Stimulated activated CD4-positive, alpha-beta T cell treated with anti-CD3 and anti-CD28 coated beads, Interleukin-1b, Interleukin-23, amount 100 ng/mL, for 48 hours (primary cell): ENCODE measurements at regions not wholly inside any gene's neighbourhood (a gene's known extent, or its start where the extent isn't known, plus 50 kb on each side); places are given as distances from the start of the nearest gene placed in this dataset.

Source experiments
- DNase-seq: peaks from one replicate; pipeline ENCODE4 v3.0.0-alpha.2; 2020

DNA sequence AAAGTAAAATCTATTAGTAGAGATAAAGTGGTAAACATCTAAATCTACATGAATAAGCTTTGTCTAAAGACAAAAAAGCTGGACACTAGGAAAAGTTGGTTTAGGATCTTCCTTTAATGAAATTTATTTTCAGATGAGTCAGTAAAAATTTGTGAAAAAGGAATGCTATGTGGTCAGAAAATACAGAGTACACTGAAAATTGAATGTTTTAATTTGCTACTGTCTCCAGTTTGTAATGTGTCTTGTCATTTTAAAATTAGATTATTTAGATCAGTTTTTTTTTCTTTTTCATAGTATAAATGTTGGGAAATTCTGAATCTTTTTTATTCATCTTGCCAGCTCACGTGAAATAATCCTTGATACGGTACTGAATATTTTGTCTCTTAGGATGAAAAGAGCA is 56.9 kb downstream of the SLITRK6 start:
- DNase-seq, result no peak

DNA sequence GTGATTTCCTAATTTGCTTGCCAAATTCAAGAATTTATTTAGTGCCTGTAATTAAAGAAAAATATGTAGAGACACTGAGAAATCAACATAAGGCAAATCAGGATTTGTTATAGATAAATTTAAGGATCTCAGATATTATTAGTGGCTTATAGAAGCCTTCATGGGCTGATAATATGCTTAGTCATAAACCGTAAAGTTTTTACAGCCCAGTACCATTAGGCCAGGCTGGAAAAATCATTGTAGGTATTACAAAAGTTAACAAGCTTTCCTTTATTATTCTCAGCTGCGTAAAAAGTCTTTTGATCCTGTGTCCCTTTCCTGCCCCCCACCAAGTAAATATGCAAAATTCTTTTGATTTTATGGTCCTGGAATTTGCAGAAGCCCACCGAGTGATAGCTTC is 58.2 kb downstream of the SLITRK6 start:
- no peak for DNase-seq

DNA sequence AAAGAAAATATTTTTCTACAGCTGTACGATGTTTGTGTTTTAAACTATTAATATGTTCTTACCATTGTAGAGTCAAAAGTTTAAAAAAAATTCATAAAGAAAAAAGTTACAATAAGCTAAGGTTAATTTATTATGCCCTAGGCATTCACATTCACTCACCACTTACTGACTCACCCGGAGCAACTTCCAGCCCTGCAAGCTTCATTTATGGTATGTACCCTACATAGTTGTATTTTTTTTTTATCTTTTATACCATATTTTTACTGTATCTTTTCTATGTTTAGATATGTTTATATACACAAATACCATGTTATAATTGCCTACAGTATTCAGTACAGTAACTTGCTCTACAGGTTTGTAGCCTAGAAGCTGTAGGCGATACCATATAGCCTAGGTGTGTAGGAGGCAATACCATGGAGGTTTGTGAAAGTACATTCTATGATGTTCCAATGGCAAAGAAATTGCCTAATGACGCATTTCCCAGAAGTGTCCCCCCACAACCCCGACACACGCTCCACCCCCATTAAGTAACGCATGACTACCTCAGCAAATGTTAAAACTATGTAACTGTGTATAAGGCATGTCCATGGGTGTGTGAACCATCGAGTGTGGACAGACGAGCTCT is 60.4 kb downstream of the SLITRK6 start:
- DNase-seq, result no peak

DNA sequence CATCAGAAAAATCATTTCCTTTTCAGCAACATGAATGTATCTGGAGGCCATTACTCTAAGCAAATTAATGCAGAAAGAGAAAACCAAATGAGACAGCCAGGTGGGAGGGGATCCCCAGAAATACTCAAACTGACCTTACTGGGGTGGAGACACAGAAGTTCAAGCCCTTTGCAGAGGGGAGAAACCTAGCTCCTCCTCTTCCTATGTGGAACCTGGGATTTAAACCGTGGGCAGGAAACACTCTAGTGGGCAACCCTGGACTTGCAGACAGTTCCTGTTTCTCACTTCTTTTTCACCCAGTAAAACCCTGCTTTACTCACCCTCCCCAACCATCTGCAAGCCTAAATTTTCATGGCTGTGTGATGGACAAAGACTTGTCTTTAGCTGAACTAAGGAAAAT is 61.3 kb downstream of the SLITRK6 start:
- no peak for DNase-seq

DNA sequence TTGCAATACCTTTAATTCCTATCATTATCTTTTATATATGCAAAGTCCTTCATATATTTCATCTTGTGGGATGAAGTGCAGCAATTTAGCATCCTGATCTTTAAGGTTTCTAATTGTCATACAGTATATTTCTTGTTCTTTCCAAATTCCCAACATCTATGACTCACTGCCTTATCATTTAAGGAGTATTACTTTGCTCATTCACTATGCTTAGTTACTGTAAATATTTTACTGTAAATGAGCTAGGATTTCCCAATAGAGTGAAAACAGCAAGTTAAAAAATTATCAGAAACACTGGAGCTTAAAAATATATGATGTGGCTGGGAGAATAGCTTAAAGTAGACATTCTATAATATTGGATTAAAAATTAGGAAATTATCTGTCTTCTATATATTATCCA is 69.9 kb downstream of the SLITRK6 start:
- DNase-seq, result no peak

DNA sequence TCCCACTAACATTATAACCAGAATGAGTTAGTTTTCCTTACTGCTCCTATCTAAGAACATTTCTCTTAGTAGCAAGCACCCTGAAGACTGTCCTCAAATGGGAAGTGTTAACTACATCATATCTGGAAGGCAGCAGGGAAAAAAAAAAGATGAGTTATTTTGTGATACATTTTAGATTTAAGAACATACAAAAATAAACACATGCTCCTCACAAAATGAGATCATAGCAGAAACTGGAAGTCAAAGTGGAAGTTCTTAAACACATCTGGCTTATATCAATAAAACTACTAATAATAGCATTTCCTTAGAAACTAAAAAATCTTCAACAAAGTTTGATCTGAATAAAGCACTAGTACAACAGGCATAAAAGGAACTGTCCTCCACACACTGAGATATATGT is 70.4 kb downstream of the SLITRK6 start:
- no peak for DNase-seq

DNA sequence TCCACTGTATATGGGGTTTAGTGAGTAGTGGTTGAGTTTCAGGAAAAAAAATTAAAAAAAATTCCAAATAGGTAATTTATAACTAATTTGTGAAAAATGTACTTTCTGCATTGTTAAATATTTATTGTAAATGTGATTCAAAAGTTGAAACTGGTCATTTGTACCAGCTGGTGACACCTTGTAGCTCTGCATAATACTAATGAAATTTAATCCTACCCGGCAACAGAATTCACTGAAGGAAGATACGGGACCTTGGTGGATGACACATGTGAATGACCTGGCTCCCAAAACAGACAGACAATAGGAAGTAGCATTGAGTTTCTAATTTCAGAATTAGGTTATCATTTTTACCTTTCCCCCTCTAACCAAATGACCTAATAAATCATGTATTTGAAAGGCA is 73.8 kb downstream of the SLITRK6 start:
- no peak for DNase-seq

DNA sequence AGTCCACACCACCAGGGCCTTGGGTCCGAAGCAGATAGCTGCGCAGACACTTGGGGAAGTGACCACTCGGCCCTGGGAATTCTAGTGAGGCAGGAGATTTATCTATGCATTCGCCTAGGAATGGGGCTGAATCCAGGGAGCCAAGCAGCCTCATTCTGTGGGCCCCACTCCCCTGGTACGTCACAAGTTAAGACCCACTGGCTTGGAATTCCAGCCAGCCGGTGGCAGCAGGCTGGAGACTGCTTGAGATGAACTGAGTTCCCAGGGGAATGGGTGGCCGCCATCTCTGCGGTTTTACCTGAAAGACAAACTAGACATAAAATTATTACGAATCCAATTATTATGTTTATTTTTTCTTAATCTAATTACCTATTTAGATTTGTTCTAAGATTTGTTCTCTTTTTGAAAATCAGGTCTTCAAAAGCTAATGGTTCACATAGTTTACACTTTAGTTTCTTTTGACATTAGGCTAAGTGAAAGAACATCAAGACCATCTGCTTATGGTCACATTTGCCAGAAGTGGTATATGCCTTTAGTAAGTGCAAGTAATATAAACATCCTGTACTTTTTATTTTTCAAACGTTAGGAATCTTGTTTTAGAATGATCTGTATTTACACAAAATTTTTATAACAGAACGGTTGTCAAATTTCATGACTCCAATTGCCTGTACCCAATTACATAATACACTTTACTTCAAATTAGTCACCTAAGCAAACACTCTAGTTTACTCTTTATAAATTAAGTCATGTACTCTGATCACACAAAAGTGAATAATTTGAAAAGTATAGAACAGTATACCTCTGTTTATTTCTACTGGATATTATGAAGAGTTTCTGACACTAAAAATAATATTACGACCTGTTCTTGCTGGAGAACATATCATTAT is 74.4 kb downstream of the SLITRK6 start:
- no peak for DNase-seq

DNA sequence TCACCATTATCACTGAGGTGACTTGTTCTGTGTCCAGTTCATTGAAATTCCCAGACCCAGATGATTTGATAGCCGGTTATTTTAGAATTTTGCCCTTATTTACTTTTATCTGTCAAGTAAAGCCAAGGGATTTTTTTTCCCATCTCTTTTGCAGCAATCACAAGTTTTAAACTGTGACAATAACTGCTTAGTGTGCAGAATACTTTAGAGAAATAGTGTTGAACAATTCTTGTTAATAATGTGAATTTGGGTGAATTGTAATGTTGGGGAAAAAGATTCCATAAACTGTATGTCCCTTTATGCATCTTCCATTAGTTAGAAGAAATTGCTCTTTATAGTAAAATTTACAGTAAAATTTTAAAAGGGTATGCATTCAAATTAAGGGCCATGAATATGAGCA is 79.5 kb downstream of the SLITRK6 start:
- no peak for DNase-seq

DNA sequence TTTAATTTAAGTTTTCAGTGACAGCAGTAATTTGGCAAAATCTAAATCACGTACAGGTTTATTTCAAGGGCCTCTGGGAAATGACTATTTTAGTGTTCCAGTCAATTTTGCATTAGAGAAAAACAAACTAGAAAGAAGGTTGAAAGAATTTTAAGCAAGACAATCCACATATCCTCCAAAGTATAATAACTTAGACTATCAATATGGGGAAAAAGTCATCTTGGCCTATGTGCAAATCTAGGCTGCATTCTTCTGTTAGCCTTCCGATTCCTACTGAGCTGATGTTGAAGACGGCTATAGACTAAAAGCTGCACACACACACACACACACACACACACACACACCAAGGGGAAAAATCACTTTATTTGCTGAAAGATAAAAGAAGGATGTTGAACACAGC is 81.3 kb downstream of the SLITRK6 start:
- DNase-seq, result no peak

DNA sequence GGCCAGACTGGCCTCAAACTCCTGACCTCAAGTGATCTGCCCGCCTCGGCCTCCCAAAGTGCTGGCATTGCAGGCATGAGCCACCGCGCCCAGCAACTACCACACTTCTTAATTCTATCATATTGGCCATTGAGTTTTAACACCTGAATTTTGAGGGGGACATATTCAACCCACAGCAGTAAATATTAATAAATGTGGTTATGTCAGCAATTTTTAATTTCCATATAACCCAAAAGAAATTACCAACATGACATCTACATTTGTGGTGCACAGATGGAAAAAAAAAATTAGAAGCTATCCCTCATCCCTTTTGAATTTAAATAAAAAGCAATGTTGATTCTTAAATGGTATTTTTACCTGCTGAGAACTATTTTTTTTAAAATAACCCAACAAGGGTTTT is 88.7 kb downstream of the SLITRK6 start:
- DNase-seq, result no peak

DNA sequence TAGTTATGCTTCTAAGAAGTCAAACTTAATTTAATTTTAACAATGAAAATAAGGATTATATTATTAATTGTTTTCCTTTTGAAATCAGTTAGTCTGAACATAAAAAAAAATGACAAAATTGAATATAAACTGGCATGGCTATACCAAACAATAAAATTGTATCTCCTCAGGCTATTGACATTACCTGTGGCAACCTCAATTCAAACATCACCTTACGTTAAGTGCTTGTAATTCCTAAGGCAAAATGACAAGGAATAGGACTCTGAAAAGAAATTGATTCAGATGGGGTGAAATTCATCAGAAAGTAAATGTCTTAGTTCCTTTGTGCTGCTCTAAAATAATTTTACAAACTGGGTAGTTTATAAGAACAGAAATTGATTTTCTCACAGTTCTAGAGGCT is 89.5 kb downstream of the SLITRK6 start:
- DNase-seq, result no peak

DNA sequence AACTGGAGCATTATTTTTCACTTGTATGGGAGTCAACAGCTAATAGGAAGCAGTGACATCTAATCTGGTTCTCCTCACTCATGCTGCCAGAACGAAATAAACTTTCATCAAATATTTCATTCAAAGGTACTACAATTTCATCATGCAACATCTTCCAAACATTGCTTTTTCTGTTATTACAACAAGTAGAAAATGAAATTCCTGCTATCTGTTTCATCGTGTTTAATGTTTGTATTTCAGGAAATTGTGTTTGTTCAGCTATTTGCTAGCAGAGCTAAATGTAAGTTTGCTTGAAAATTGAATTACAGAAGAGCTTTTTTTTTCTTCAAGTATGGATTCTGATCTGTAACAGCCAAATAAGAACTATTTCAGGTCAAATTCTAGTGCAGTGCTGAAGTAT is 90.1 kb downstream of the SLITRK6 start:
- no peak for DNase-seq

DNA sequence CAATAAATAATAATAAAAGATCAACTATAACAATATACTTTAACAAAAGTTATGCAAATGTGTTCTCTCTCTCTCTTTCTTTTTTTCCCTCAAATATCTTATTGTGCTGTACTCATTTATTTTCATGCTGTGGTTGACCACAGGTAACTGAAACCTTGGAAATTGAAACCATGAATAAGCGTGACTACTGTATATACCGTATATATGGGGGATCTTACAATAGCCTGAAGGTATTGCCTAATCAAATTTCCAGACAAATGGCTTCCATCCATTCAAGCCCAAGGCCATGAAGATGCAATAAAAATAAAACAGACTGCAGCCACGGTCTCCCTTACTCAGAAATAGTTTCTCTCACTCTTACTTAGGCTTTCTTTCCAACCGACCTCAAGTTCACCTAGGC is 98.3 kb downstream of the SLITRK6 start:
- DNase-seq, result no peak

DNA sequence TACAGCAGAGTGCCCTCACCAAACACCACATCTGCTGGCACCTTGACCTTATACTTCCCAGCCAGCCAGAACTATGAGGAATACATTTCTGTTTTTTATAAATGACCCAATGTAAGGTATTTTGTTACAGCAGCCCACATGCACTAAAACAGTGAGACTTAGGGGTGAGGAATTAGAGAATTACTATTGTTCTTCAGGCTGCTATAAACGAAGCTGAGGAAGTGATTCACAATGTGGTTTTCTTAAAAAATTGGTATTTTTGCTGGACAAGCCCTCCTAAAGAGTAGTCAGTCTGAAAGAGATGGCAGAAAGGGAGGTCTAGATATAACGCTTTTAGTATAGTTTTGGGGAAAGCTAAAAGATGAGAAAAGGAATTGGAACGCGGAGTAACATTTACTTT is 101.0 kb downstream of the SLITRK6 start:
- no peak for DNase-seq

DNA sequence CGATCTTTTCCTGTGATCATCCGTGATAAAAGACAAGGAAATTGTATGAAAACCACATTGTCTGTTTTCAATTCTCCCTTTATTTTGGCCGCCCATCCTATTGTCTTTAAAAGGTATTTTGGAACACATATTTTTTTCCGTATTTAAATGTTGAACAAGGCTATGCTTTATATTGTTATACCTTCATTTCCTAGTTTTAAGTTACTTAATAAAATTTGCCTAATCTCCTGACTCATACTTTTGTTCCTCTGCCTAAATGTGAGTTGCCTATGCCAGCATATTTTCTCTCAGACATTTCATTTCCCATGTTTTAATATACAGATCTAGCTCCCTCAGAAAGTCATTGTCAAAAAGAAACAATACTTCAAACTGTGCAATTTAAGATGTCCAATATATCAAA is 104.2 kb downstream of the SLITRK6 start:
- DNase-seq, result no peak

DNA sequence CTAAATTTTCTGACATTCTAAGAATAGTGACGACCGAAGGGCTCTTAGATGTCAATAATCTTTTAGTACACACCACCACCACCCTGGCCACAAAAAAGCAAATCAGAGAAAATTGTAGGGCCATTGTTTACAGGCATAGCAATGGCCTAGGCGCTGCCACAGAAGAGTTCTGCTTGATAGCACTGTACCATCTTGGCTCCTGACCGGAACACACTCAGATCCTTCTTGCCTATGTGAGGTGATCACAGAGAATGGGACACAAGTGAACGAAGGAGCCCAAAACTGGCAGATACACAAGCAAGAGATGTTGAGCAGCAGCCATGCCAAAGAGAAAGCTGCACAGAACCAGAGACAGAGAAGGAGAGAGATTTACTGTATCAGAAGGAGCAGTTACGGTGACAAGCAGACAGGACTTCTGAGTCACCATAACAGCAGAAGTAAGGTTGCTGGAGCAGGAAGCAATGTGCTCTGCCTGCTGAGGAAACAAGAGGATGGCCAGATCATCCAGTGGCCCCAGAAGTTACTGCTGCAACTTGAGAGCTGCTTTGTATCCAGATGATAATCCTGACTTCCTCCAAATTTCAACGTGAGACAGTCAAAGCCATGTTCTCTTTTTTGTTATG is 105.2 kb downstream of the SLITRK6 start:
- no peak for DNase-seq

DNA sequence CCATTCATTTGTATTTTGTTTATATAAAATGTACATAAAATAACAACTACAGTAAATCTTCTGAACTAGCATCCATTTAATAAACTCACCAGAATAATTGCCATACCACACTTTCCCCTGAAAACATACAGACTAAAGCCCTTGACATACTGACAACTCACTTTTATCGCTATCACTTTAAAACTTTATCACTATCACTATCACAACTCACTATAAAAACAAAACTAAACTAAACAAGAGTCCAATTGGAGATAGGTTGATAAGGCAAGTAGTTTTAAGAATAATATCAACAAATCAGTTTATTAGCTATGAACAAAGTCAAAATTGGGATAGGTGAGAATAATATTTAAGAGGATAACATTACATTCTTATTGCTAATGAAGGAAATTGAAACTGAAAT is 108.9 kb downstream of the SLITRK6 start:
- DNase-seq, result no peak

DNA sequence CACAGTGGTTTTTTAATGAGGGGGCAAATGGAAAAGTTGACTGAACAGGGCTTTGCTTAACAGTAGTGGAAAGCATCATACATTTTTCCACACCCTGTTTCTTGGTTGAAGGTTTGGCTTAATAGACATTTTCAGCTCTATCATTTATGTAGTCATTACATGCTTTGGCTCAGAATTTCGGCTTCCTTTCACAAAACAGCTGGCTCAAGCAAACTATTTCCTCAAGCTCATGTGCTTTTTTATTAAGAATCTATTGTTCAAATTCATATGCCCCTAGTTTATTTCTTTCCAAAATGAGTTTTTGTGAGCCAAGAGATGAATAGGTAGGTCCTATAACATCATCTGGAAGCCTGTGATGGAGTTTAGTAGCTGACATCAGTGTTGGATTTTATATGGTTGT is 113.8 kb downstream of the SLITRK6 start:
- DNase-seq, result no peak

DNA sequence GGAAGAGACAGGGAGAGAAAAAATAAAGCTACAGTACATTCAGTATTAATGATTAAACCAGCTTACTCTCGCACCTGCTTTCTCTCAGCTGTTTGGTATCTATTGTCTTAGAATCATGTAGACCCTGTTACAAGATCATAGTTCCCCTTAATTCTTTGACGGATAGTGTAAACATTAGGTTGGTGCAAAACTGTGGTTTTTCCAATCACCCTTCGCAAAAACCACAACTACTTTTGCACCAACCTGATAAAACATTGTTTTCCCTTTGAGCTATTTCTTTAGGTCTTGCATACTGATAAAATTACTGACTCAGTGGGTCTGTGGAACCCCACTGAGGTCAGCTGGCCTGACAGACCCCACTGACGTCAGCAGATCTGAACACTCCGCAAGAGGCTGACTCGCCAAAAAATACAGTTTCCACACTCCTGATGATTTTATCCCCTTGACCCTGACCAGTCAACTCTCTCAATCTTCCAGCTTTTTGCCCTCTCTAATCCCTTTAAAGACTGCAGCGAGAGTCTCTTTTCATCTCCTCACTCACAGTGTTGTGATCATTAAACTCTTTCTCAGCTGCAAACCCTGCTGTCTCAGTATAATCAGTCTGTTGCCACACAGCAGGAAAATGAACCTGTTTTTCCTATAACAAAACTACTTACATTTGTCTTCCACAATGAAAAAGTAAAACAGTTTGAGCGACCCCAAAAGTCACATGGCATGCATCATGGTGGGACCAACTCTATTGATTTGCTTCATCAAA is 123.9 kb downstream of the SLITRK6 start:
- no peak for DNase-seq

DNA sequence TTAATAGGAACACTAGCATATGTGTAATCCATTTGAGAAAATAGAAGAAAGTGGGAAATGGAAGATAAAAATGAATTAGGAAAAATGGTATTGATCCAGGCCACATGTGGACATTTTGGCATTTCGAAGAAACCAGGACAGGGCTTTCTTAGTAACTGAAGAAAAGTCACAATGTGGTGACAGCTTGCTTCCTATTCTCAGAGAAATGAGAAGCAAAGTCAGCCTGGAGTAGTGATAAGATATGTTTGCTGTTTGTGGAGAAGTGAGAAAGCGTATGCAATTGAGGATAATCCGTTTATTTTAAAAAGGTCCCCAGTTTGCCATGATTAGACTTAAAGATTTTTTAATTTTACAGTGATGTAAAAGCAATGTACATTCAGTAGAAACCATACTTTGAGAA is 127.9 kb downstream of the SLITRK6 start:
- no peak for DNase-seq

DNA sequence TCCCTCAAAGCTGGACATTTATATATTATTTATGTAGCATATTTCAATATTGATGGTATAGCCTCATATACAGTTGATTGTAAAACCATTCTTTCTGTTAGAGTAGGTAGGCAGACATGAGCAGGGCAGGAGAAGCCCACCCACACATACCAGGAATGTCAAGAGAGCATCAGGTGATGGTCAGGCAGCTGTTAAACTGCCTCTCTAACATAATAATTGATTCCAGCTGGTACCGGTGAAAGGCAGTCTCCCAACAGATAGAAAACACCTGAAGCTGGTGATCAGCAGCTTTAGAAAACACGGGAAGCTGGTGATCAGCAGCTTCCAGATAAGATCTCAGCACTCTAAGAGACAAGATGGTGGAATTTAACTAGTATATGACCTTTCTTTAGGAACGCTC is 132.9 kb downstream of the SLITRK6 start:
- no peak for DNase-seq

DNA sequence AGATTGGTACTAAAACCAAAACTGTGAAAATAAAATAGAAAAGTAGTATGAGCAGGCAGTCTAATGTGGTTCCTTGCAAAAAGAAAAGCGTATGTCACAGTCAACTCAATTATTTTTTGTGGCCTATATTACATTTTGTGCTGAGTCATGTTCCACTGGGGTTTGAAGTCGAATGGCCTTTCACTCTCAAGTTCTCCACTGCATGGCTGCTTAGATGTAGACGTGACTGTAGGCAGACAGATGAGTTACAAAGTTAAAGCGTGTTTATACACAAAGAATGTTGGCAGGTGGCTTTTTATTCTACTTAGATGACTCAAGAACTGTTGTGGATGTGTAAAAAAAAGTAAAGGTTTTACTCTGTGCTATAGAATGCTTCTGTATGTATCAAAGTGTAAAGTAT is 133.9 kb downstream of the SLITRK6 start:
- DNase-seq, result no peak

DNA sequence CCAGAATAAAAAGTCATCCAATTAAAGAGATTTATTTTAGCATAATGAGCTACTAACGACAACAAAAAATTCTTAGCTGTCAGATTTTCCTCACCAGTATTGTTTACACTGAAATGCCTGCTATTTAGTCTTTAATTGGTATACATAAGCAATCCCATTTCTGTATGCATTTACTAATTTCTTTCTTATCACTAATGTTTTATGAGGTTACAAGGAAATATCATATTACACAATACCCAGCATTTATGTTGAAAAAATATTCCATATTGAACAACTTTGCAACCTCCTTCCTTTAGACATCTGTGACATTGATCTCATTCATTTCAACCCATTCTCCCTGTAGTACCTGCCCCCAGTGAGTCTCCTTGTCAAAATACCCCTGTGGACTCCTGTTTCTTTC is 135.4 kb downstream of the SLITRK6 start:
- DNase-seq, result no peak
